Fibroblast of lung (primary cell): ENCODE measurements at regions not wholly inside any gene's neighbourhood (a gene's known extent, or its start where the extent isn't known, plus 50 kb on each side); places are given as distances from the start of the nearest gene placed in this dataset.

Experiments
- CTCF ChIP-seq, 2 donors: IDR thresholded peaks in 1 of 2; conservative IDR thresholded peaks in 1 of 2; 1 replicate in 1 of 2; 2 replicates in 1 of 2; pipeline ENCODE4 v1.5.1; 2011 to 2012; ENCODE audit warnings: low read length in 2 of 2, control low read depth in 1 of 2, inconsistent platforms in 1 of 2, low read depth in 1 of 2, mild to moderate bottlenecking in 1 of 2
- EZH2 ChIP-seq: IDR thresholded peaks from 2 replicates; pipeline ENCODE4 v1.5.1; 2012; ENCODE audit warnings: low read length, control low read depth, mild to moderate bottlenecking; ENCODE audit errors: missing control alignments

GRCh38 chr9:107856633-107857032 lies 367.1 kb upstream of the KLF4 start:
- TF ChIP-seq CTCF (conservative IDR thresholded peaks at IDR 0.05 in 1 of 2, IDR thresholded peaks at IDR 0.05 in 1 of 2; ENCODE audit: low read depth in 1 of 2, low read length in 2 of 2) (no peak), EZH2 (no peak)
